NCI-H1092 treated with DMSO at 0.1 percent for 48 hours (cell line): ENCODE measurements at regions not wholly inside any gene's neighbourhood (a gene's known extent, or its start where the extent isn't known, plus 50 kb on each side); places are given as distances from the start of the nearest gene placed in this dataset.
"Not testable (repeated sequence)": the region's sequence is repeated elsewhere in the genome, so short reads cannot be mapped to it uniquely, and the experiment has no call there.

ENCODE experiments used
- DNase-seq: peaks from one replicate; lab custom pipeline; 2025; lab: John Stamatoyannopoulos, UW

DNA sequence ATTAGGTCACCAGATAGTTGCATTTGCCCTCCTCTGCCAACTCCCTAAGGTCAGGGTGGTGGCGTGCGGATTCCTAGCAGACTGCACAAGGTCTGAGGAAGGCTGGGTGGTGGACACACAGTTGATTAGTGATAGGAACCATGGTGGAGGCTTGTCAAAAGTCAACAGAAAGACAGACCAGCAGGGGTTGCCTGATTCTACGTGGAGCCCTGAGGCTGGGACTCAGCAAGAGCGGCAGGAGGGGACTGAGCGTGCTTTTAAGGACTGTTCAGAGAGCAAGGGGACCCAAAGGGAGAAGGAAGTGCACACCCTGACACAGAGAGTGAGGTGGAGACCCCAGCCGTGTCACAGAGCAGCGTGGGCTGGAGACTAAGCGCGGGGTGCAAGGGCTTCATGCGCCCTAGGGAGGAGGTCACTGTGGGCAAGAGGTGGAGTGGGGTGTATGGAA lies 513.2 kb downstream of the RNF144A start:
- DNase-seq, result no peak

DNA sequence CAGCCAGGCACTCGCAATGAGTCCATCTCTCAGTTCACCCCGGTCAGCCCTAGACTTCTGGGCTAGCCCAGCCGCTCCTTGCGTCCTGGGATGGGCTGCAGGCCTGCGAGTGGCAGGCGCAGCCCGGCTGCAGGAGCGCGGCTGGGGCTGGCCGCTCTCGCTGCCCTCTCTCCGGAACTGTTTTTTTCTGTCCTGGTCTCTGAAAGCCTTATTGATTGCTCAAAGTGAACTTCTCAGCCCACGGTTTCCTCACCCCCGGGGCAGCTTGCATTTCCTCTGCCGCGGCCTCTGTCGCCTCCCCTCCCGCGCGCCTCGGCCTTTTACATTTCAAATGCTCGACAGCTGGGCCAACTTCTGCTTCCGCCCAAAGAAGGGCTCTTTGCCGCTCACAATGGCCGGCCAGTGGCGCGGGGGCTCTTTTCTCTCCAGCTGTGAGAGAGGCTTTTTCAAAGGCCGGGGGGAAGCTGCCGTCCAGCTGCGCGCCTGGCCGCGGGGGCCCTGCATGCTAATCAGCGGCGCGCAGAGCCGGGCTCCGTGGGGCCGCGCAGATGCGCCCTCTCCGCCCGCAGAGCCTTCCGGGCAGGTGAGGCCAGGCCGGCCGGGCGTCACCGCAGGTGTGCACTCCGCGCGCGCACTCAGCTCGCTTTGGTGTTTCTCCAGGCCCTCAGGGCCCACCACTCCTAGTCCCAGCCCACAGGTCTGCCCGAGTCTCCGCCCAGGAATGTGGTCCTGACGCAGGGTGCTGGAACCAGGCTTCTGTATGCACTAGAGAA lies 513.8 kb downstream of the RNF144A start:
- no peak for DNase-seq

DNA sequence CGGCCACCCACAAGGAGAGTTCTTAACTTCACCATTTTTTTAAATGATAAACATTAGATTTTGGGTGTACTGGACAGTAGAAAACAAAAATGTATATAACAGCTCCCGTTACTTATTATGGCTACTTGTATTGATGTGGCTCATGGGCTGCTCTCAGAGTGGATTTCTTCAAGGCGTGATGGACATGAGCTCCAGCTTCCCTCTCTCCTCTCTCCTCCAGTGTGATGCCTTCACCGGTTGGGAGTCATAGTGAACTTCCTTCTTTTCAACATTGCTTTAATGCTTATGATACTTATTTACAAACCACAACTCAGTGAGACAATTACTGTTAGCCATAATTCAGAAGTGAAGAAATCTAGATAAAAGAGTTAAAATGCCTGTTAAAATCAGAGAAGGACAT lies 515.2 kb downstream of the RNF144A start:
- no peak for DNase-seq

DNA sequence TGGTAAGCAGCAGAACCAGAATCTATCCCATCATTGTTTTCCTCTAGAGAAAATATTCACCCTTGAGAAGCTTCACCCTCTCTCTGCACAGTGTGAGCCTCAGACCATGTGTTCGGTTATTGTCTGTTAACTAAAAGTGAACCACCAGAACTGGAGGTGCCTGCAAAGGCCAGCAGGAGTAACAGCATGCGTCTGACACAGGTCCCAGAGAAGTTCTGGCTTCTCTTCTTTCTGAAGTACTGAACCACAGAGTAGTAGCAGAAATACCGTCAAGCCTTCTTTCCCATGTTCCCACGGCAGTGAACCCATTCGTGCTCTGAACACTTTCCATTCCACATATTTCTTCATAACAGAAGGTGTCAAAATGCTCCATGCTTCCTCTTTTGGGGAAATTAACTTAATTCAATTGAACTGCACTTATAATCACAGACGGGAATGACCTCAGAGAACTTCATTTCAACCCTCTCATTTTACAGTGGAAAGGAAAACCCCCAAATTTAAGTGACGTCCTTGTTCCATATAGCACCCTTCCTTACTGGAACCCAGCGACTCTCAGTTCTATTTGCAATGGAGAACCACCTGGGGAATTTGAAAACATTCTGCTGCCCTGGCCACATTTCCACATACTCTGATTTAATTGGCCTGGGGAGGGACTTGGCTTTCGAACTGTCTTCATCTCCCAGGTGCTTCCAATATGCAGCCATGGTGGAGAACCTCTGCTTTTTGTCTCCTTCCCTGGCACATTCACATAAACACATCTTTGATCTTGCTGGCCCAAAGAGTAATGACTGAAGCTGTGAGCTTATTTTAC lies 519.1 kb downstream of the RNF144A start:
- DNase-seq, result no peak

DNA sequence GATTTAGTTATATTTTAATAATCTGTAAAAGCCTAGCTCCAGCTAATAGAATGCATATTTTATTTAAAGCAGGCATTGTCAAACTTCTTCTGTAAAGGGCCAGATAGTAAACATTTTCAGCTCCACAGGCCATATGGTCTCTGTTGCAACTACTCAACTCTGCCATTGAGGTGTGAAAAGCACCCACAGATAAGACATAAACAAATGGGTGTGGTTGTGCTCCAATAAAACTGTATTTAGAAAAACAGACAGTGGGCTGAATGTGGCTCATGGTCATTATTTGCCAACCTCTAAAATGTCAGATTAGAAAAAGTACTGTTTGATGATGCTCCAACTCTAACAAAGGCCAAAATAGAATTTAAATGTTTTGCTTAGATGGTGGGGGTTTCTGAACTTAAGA lies 519.9 kb downstream of the RNF144A start:
- no peak for DNase-seq

DNA sequence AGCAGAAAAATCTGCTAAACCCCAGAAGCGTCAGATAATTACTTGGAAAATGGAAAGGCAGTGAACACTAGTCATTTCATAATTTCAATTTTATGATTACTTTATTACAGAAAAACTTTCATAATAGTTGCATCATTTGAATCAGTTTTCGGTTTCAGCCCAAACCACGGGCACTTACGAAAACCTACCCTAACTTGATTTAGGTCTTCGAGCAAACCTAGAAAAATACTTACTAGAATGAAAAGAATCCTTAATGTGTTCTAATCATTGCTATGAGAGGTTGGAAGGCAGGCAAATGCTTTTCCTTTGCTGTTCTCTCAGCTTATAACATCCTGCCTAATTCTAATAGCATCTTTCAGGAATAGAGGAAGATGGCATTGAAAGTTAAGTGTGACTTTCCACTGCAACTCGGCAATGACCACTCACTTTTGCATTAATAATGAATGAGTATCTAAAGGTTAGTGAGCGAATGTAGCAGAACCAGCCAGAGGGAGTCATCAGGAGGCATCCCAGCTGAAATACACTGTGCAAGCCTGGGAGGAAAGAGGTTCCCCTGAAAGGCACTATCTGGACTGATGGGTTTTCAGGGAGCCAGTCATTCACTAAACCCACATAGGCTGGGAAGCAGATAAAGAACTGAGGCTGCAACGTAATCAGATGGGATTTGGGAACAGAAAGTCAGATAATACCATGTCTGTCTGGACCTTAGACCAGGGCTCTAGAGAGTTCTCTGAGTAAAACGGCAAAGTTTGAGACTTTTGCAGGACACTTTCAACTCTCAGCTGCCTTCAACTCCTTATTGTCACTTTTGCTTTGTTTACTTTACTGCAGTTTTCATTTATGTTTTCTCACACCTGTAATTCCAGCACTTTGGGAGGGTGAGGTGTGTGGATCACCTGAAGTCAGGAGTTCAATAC lies 520.8 kb downstream of the RNF144A start:
- DNase-seq, result no peak

DNA sequence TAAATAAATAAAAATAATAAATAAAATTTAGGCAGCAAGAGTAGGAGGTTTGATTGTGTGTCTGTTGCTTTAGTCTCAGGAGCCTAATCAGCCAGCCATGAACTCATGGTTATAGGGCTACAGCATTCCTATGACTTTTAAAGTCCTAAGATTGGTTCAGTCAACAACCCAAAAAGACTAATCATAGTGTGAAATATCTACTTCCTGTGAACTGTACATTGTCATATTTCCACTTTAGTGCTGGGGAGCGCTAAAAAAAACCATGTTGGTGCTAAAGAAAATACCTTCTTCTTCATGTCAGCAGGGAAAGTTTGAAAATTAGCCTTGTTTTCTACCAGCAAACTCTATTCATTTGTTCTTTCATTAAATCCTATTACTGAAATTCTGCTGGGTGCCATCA lies 521.6 kb downstream of the RNF144A start:
- no peak for DNase-seq

DNA sequence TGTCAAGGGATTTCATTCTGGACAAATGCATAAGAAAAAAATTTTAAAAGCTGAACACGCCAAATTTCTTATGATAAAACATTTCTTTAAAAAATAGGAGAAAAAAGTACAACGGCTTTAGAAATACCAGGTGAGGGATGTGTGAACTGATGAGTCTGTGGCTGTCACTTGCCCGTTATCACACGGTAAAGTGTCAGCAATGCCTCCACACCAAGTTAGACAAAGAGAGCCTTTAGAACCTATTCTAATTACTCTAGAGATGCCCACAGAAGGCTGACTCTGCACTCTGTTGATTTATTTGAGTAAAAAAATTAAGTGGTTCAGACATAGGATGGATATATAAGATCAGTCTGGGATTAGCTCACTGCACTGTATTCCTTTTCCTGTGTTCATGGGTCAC lies 523.8 kb downstream of the RNF144A start:
- no peak for DNase-seq

DNA sequence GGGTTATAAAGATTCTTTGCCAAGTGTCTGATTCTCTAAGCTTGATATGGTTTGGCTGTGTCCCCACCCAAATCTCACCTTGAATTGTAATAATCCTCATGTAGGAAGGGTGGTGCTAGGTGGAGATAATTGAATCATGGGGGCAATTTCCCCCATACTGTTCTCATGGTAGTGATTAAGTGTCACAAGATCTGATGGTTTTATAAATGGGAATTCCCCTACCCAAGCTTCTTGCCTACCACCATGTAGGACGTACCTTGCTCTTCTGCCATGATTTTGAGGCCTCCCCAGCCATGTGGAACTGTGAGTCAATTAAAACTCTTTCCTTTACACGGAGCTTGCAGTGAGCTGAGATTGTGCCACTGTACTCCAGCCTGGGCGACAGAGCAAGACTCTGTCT lies 524.6 kb downstream of the RNF144A start:
- not testable (repeated sequence) for DNase-seq

DNA sequence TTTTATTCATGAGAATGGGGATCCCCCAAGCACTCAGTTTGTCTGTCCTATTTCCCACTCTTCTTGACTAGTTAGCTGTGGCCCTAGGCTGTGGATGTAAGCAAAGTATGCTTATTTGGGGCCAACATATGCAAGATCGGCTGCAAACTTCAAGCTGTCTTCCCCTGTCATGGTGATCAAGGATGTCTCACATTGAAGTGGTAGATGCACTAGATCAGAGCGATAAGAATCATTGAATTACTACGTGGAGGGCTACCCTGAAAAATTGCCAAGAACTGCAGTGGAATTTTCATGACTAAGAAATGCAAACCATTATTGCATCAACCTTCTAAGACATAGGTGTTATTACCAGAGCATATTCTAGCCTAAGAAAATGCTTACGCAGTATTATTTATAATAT lies 527.4 kb downstream of the RNF144A start:
- no peak for DNase-seq

DNA sequence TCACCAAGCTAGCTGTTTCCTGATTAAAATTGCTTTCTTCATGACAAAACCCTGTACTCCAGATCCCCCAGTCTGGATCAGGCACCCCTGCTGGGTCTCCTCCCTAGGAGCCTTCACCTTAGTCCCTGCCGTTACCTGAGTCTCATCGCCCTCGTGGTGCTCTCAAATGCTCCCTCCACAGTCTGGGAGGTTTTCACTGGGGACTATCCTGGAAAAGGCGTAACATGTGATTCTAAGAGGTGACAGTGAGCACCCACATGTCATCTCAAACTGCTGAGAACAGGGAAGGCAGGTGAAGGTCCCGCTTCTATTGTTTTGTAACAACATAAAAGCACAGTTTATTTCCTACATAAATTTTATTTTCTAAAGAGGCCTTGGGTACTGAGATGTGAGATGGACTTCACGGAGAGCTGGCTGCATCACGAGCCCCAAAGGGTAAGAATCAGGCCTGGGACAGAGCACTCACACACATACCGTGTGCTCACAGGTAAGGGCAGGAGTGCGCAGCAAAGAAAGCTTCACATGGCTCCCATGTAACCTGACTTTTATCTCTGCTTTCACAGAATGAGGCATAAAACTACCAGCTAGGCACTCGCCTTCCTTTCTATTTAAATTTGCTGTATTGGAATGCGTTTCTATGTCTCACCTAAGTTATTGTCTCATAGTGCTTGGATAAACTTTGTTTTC lies 531.5 kb downstream of the RNF144A start:
- no peak for DNase-seq

DNA sequence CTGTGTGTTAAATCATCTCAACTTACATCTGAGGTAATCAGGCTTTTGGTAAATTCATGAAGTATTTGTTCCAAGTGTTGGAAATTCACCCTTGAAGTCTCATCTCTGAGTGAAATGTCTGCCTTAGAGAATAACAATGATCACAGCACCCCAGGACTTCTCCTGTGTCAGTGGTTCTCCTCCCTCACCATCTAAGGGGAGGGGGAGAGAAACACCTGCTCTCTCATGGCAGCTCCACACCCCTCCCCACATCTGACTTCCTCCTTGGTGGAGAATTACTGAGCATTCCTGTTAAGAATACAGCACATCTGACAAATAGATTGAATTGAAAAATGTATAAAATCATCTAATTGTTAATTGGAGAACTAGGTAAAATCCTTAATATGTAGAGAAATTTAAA lies 532.1 kb downstream of the RNF144A start:
- no peak for DNase-seq

DNA sequence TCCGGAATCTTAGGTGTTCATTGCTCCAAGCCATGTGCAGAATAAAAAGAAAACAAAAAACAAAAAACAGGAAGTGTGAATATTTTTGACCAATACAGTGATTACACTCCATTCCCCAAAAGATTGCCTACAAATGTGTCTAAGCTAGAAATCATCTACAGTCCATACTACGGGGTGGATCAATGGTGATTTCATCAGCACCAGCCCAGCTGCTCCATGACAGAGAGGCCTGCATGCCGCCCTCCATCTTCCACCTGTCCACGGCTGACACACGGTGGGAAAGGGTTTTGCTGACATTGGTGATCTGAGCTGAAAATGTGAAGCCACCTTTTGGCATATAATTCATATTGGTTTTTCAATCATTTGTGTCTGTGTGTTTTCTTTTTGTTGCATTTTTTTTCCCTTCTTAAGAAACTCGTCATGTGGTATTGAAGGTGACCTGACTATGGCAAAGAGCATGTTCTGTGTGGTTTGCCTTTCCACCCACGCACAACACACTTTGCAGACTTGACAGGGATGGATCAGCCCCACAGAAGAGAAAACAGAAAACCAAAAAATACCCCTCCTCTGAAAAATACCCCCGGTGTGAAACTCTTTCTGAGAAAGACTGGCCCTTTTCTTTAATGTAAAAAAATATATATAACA lies 533.1 kb downstream of the RNF144A start:
- no peak for DNase-seq

DNA sequence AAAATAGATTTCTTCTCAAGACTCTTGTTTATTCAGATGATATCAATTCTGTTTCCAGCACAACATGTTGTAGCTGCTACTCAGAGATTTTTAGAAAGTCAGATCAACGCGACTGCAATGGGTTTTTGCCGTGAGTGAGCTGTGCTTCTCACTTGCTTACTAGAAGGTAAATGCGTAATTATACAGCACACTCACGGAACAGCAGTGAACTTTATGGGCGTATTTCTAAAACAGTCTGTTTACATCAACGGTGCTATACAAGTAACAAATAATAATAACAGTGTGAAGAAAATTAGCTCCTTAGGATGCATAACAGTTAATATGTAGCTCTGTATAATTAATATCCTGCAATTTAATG lies 533.6 kb downstream of the RNF144A start:
- no peak for DNase-seq

DNA sequence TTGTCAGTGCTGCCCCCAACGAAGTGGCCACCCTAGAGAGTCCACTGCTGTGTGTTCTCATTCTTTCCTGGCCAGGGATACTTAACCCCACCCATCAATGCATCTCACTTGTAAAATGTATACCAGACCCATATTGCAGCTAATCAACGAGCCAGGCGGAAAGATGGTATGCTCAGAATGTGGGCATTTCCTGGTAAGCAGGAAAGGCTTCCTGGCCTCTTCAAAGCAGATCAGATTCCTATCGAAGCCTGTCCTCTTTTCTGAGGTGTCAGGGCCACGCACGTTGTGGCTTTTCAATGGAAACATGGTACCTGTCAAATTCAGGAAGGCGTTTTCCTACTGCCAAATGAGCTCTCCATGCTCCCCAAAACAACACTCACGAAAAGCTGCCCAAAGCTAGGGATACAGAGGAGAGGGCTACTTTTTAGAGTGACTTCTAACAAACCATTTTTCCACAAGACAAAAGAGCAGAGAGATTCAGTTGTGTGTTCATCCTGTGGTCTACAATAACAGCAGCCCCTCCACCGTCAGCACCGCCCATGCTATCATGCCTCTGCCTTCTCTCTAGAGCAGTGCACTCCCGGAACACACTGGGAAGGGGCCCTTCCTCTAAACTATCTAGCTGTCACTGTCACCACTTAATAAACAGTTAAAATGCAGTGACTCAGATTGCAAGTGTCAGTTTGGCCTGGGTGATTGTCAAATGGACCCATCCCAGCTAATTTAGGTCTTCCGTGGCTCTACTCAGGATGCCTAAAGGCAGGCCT lies 535.1 kb downstream of the RNF144A start:
- no peak for DNase-seq

DNA sequence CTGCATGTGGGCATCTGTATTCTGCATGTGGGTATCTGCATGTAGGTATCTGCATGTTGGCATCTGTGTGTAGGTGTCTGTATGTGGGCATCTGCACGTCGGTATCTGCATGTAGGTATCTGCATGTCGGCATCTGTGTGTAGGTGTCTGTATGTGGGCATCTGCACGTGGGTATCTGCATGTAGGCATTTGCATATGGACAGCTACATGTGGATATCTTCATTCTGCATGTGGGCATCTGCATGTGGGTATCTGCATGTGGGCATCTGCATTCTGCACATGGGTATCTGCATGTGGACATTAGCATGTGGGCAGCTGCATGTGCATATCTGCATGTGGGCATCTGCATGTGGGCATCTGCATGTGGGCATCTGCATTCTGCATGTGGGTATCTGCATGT lies 537.4 kb downstream of the RNF144A start:
- no peak for DNase-seq

DNA sequence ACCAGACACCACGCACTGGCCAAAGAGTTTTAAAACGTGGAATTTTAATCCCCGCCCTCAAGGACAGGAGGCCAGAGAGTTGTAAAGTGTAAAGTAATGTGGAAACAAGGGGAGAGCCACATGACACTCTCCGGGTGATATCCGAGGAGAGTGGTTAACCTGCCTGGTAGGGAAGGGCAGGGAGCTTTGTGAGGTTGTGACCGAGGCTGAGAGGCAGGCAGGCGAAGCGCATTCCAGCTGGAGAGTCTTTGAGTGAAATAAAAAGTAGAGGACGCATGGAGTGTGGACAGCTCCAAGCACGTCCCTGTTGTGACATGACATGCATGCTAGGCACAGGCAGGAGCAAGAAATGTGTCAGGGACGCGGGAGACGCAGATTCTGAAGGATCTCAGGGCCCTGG lies 539.5 kb downstream of the RNF144A start:
- no peak for DNase-seq

DNA sequence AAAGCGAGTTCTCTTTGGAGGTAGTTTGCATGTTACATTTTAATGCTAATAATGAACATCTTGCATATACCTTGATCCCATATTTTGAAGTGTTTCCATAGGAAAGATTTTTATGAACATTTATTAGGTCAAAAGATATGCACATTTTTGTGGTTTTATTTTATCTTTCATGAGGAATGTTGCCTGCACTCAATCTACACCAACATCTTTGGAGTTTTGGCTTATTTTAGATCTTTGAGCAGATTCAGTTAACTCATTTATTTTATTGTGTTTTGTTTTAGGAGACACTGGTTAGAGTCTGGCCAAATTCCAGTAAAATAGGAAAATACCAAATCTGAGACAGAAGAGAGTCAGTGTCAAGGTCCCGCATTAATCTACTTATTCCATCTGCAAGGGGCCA lies 540.9 kb downstream of the RNF144A start:
- no peak for DNase-seq

DNA sequence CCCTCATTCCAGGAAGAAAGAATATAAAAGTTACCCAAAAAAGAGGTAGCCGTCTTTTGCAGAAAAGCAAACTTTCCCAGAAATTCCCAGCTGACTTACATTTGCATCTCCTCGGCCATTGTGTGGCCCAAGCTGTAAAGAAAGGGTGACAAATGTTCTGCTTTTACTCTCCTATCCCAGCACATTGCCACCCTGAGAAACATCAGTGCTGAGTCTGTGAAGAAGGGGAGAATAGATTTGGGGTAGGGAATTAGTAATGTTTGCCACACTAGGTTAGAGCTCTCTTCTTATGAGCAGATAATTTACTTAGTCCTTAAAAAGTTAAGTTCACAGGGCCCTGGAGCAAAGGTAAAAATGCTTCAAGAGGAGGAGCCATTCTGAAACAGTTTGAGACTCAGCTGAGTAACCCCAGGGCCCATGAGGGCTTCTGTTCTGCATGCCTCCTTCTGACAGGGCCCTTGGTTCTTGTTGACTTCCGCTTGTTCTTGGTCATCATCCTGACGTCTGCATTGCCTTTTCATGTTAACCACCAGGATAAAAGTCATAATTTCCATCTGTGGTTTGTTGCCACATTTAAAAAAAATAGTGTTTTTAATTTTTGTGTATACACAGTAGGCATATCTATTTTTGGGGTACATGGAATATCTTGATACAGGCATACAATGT lies 550.7 kb downstream of the RNF144A start:
- no peak for DNase-seq

DNA sequence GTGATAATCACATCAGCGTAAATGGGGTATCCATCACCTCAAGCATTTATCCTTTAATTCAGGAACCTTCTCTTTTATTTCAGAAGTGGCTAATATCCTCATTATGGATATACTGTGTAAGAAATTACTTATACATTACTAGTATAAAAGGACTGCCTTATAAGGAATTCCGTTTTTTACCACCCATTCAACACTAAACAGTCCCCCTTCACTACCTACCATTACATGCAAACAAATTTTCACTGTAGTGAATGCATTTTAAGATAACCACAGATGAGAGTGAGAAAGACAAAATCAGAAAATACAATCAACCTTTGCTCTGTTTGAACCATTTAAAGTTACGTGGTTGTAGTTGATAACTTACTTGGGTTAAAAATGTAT lies 551.2 kb downstream of the RNF144A start:
- no peak for DNase-seq
